ENCODE measurements at regions not wholly inside any gene's neighbourhood (a gene's known extent, or its start where the extent isn't known, plus 50 kb on each side); places are given as distances from the start of the nearest gene placed in this dataset.
"Not testable (repeated sequence)": the region's sequence is repeated elsewhere in the genome, so short reads cannot be mapped to it uniquely, and the experiment has no call there.

DNA sequence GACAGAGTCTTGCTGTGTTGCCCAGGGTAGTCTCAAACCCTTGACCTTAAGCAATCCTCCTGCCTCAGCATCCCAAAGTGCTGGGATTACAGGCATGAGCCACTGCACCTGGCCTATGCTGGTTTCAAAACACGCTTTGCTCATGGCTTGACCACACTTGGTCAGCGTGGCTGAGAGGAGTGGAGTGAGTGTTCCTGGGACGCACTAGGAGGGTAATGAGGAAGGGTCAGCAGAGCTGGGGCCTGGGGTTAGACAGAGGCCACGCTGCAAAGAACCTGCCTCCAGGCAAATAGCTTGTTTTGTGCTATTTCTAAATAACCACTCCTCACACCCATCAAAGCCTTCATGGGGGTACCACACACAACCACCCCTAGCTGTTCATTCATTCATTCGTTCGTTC is 77.9 kb upstream of the TOX2 start:
- DNase-seq (ENCODE audit: low spot score), result no peak

DNA sequence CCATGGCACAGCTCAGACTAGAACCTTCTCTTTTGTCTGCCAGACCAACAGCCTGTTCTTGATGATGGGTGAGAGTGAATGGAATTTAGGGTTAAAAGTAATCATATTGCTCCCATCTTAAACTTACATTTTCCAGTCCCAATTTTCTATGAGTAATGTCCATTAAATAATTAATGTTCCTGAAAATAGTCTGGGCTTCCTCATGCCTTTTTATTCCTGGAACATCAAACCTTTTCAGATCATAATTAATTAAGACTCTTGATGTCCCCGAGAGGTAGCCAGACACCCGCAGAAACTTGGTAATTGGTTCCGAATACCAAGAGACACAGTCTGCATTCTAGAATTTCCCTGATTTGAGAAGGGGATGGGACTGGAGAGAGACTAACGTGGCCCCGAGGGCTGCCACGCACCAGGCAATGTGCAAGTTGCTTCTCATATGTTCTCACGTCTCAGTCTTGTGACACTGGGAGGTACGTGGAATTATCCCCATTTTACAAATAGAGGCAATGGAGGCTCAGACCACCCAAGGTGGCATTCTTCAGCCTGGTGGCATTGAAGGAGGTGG is 78.6 kb upstream of the TOX2 start:
- no peak for DNase-seq (ENCODE audit: low spot score)

DNA sequence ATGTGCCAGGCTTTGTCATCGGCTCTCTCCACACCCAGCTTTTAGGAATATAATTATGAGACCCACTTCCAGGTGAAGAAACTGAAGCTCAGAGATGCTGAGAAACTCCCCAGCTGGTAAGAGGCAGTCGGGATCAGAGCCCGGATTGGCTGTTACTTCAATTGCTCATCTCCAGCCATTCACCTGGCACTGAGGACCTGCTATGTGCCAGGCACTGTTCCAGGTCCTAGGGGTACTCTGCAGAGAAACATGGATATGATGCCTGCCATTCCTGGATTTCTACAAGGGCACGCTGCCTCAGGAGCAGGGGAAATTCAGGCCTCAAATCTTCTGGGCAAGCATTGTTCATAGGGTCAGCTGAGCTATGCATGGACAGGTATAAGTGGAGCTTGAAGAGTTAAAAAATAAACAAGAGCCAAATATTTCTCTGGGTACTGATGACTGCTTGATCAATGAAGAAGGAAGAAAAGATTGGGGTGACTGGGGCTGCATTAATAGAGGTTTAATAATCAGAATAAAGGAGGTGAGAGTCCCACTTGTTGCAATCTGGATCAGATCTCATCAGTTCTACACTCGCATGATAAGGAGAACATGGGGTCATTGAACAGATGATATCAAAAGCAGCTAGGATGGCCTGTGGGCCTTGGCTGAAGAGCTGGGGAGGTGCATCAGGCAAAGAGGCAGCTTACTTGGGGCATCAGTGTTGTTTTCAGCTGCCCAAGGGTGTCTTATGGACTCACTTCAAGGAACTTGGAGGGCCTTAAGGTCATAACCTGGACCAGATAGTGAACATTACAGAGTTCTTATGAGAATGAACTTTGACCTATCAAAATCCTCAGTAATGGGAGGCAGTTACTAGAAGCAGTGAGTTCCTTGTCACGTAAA is 80.9 kb upstream of the TOX2 start:
- DNase-seq (ENCODE audit: low spot score), result no peak

DNA sequence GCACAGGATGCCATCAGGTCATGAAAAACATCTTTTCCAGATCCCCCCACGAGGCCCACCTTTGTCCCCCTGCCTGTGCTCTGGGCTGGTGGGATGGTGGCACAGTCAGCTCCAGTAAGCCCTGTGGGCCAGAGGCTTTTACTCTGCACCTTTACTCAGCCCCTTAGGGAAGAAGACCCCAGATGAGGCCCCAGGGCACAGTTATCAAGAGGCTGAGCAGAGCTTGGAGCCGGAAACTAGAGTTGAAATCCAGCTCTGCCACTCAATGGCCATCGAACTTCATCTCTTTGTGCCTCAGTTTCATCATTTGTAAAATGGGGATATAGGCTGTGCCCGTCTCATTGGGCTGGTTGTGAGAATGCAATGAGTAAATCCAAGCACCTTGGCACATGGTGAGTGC is 81.7 kb upstream of the TOX2 start:
- DNase-seq (ENCODE audit: low spot score), result no peak

DNA sequence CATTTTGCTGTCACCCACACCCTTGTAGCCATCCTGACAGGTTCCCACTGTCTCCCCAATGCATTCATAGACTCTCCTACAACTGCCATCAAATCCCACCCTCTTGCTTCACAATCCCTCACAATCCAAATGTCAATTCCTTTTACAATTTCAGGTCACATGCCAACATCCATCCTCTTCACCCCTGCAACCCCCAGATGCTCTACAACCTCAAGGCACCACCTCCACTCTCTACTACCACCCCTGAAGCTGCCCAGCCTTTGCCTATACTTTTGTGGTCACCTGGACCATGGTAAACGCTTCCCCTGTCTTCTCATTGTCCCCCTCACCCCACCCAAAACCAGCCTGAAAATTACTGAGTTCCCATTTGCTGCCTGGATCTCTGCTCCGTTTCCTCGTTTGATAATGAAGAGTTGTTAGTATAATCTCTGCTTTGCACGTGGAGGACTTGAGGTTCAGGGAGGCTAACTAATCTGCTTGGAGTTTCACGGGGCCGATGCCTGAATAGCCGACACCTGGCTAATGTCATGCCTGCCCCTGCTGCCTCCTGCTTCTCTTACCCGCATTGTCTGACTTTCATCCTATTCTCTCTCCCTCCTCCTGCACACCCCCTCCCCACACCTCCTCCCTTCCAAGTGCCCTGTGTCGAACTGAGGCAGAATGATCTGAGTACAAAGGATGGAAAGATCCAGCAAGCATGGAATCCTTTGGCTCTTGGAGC is 82.4 kb upstream of the TOX2 start:
- no peak for DNase-seq (ENCODE audit: low spot score)

DNA sequence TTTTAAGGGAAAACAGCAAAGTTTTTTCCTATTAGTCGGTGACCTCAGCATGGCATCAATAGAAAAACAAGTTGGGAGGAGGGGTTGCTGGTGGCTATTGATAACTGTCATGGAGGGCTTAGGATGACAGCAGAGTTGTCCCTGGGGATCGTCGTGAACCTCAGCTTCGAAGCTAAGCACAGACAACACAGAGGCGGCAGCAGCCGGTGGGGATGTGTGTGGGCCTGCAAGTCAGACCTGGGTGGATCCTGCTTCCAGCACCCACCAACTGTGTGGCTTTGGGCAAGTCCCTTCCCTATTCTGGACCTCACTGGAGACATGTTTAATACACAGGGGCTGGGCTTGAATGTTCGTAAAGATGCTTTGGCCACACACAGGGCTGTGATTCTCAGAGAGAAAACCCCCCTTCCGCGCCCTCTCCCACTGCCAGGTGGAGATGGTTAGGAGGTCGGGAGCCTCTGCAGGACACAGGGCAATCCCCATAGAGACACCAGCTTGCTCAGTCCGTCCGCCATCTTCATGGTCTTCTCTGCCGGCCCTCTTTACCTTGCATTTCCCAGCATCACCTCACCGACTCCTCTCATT is 83.1 kb upstream of the TOX2 start:
- DNase-seq (ENCODE audit: low spot score), result no peak

DNA sequence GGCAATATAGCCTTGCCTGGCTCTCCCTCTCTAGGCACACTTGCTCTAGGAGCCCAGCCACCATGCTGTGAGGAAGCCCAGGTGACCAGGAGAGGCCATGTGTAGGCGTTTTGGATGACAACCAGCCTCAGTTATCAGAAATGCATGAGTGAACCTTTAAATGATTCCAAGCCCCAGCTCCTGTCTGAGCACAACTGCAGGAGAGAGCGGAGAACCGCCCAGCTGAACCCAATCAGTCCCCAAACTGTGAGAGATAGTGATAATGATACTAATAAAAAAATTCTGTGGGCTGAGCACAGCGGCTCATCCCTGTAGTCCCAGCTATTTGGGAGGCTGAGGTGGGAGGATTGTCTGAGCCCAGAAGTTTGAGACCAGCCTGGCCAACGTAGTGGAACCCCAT is 83.8 kb upstream of the TOX2 start:
- DNase-seq (ENCODE audit: low spot score), result no peak

DNA sequence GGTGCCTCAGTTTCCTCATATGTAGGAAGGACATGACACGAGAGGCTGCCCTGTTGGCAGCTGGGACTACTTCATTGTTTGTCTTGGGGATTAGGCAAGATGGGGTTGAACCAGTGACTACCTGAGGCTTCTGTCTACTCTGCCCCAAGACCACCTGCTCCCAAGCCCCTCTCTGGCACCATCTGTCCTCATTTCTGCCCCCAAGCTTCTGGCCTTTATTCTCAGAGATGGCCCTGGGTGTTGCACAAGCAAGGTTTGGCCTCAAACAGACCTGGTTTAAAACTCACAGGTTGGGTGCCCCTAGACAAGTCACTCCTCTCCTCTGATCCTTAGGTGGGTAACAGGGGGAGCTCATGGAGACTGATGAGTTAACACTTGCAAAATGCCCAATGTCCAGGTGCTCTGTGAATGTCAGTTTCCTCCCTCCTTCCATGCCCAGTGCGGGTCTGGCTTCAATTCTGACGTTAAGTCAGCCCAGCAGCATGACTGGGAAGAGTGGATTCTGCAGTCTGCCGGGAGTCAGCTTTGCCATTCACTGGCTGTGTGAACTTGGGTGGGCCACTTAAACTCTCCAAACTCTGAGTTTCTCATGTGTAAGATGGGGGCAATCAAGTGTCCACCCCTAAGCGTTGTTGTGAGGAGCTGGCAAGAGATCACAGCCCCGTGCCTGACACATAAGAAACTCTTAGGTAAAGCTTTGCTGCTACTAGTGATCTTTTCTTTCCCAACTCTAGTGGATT is 84.5 kb upstream of the TOX2 start:
- DNase-seq (ENCODE audit: low spot score), result no peak

DNA sequence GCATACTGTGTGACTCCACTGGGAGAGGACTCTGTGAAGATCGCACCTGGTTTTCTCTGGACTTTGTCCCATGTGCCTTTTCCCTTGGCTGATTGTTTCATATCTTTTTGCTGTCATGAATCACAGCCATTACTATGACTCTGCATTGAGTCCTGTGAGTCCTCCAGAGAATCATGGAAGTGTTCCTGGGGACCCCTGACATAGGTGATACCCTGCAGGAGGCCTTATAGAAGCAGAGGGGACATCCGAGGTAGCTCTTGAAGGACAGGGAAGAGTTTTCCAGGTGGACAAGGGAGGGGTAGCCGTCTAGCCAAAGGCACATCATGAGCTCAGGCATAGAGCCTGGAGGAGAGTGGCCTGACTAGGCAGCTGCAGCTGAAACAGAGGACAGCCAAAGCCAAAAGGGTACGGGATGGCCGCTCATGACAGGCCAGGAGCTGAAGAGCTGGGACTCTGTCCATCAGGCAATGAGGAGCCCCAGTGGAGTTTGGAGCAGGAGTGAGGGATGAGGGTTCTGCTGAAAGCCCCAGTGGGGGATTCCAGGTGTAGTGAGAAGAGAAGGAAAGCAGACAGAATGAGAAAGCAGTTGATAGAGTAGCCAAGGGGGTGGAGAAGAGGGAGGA is 86.6 kb upstream of the TOX2 start:
- DNase-seq (ENCODE audit: low spot score), result no peak

DNA sequence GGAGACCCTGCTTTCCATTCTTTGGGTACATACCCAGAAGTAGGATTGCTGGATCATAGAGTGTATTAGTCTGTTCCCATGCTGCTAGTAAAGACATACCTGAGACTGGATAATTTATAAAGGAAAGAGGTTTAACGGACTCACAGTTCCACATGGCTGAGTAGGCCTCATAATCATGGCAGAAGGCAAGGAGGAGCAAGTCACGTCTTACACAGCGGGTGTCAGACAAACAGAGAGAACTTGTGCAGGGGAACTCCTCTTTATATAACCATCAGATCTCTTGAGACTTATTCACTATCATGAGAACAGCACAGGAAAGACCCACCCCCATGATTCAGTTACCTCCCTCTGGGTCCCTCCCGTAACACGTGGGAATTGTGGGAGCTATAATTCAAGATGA is 87.7 kb upstream of the TOX2 start:
- DNase-seq (ENCODE audit: low spot score), result not testable (repeated sequence)

DNA sequence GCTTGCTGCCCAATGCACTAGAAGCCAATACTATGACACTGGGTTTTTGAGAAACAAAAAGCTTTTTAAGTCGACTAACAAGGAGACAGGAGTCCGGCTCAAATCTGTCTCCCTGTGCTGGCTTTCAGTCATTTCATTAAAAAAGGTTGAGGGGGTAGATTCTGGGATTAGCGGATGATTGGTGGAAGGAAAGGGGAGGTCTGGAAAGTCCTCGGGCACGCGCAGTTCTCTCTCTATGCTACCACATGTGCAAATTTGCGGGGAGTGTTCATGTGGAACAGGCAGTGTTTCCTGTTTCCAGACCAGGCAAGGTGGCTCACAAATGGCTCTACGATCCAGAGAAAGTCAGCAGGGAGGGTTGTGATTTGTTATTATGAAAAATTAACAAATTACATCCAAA is 89.1 kb upstream of the TOX2 start:
- no peak for DNase-seq (ENCODE audit: low spot score)

DNA sequence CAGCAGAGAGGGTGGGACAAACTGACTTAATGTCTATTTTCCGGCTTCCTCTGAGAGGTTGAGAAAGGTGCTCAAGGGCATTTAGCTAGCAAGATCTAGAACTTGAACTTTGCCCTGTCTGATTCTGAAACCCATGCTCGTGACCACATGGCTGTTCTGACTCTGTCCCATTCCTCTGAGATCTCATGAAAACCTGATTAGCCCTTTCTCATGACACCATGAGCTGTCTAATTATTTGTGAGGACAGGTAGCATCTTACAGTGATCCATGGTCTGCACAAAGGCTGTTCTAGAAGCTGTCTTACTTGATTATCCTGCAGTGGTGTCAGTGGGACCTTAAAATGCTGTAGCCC is 89.6 kb upstream of the TOX2 start:
- DNase-seq (ENCODE audit: low spot score), result no peak

DNA sequence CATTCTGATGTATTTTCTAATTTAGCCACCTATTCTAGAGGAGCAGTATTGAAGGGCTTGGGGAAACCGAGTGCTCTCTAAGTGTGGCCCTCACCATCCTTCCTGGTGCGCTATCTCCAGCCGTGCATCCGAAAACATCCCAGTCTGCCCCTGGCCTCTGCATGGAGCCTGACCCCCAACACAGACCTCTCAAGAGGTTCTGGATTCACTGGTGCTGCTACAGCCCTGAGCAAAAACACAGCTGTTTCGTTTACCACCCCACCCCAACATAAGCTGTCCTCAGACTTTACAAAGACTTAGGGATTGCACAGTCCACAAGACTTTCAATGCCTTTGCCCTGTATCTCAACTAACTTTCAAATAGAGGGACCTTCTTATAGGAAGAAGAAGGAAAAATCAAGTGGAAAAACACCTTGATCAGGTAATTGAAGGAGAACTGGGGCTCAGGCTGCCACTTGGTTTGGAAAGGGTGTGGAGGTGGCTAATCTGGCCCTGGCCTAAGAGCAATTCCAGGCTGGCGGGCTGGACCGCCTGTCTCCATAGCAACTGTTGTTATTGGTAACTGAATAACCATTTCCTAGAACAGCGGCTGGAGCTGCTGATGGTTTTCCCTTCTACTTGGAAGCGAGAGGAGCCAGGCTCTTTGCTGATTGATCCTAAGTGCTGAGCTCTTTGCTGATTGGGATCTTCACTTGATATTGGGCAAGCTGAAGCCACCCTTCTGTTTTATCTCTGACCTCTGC is 90.2 kb upstream of the TOX2 start:
- DNase-seq (ENCODE audit: low spot score), result no peak

DNA sequence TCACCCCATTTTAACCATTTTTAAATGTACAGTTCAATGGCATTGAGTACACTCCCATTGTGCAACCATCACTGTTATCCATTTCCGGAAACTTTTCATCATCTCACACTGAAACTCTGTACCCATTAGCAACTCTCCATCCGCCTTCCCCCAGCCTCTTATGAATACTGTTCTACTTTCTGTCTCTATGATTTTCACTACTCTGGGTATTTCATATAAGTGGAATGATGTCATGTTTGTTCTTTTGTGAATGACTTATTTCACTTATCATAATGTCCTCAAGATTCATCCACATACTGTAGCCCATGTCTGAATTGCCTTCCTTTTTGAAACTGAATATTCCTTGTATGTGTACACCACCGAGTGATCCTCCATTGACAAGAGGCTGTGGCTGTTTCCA is 92.9 kb upstream of the TOX2 start:
- DNase-seq (ENCODE audit: low spot score), result no peak

DNA sequence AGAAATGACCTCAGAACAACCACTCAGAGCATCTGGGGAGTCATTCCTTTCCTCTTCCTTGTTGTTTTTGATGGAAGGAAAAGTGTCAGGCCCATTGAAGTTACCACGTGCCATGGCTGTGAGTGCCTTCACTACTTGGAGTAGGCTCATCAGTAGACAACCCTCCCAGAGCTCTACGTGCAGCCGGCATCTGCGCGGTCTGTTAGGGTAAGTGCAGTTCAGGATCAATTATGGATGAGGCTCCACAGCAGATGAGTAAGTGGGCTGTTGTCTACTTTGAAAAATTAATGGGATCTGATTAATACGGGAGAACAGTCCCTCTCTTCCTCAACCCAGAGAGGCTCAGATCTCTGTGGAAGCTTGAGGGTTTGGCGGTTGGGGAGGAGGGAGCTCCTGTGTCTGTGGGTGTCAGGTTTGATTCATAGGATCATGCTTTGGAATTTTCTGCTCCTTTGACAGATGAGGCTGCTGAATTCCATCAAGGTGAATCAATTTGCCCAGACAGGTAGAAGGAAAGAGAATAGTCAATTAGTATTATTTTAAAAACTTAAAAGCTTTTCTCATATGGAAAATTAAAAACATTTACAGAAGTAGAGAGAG is 93.8 kb upstream of the TOX2 start:
- no peak for DNase-seq (ENCODE audit: low spot score)

DNA sequence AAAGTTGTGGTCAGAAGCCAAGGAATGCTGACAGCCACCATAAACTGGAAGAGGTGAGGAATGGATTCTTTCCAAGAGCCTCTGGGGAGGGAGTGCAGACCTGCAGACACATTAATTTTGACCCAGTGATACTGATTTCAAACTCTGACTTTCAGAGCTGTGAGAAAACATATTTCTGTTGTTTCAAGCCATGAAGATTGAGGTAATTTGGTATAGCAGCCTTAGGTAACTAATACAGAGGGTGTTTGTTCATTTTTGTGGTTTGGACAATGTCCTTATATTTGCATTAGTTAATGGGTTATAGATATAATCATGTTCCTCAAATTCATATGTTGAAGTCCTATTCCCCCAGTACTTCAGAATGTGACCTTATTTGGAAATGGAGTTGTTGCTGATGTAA is 85.4 kb upstream of the GTSF1L start:
- no peak for DNase-seq (ENCODE audit: low spot score)

DNA sequence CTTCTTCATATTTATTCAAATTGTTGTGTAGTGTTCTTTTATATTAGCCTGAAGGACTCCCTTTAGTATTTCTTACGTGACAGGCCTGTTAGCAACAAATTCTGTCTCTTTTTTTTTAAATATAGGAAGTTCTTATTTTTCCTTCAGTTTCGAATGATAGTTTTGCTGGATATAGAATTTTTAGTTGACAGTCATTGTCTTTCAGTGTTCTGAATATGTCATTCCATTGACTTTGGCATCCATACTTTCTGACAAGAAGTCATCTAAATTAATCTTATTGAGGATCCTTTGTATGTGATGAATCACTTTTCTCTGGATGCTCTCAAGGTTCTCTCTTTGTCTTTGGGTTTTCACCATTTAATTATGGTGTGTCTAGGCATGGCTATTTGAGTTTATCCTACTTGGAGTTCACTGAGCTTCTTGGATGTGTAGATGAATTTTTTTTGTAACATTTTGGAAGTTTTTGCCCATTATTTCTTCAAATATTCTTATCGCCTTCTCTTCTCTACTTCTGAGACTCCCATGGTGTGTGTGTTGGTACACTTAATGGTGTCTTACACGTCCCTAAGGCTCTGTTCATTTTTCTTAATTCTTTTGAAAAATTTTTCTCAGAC is 82.5 kb upstream of the GTSF1L start:
- DNase-seq (ENCODE audit: low spot score), result no peak

DNA sequence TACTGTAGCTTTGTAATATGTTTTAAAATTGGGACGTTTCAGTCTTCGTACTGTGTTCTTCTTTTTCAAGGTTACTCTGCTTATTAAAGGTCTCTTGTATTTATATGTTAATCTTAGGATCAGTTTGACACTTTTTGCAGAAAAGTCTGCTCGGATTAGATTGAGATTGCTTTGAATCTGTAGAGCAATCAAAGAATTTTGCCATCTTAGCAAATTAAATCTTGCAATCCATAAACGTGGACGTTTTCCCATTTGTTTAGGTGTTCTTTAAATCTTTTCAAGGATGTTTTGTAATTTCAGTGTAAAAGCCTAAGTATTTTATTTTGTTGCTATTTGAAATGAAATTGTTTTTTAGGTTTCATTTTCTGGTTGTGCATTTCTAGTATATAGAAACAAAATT is 78.0 kb upstream of the GTSF1L start:
- DNase-seq (ENCODE audit: low spot score), result no peak

DNA sequence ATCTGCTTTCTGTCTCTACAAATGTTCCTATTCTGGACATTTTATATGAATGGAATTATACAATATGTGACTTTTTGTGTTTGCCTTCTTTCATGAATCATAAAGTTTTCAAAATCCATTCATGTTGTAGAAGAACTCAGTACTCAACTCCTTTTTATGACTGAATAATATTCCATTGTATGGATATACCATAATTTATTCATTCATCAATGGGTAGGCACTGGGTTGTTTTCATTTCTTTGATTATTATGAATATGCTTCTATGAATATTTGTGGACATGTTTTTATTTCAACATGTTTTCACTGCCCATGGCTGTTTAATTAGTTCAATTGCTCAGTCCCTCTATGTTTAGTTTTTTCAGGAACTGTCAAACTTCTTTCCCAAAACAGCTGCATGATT is 76.5 kb upstream of the GTSF1L start:
- DNase-seq (ENCODE audit: low spot score), result no peak

DNA sequence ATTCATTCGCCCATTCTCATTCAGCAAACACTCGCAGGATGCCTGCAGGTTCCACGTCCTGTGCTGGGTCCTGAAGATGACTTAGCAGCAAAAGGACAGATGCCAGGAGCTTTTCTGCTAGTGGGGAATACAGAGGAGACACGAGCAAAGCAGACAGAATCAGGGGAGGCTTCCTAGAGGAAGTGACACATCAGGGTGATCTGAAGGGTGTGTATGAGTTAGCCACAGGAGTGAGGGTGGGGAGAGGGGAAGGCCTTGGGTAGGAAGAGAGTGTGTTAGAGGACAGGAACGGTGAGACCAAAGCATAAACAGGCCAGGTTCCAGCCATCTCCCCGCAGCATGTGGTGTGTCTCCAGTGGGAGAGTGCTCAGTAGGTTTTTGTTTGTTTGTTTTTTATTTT is 73.4 kb upstream of the GTSF1L start:
- no peak for DNase-seq (ENCODE audit: low spot score)

Measured in LoVo (cell line).